GM19238 (cell line): ENCODE measurements at regions not wholly inside any gene's neighbourhood (a gene's known extent, or its start where the extent isn't known, plus 50 kb on each side); places are given as distances from the start of the nearest gene placed in this dataset.
"Not testable (repeated sequence)": the region's sequence is repeated elsewhere in the genome, so short reads cannot be mapped to it uniquely, and the experiment has no call there.

ENCODE experiments used
- DNase-seq: peaks from one replicate; pipeline ENCODE4 v3.0.0; 2011; ENCODE audit warnings: low spot score; ENCODE audit not compliant: insufficient read length

DNA sequence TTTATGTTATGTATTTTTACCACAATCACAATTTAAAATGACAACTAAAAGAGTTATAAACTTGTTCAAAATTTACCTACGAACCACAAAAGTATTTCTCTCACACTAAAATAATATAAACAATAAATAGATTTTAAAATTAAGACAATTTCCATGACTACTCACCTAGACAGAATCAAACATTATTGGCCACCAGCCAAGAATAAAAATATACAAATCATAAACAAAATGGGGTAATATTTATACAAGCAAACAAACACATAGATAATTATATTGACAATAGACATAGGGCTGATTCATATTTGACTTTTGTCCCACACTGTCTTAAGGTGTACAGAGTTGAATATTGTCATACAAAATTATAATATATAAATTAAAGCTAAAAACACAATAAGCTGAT is 119.6 kb upstream of the ZNF92 start:
- DNase-seq: no peak

- no peak for DNase-seq
Observed at GRCh38 chr7:65251851-65252620, 121.6 kb upstream of the ZNF92 start.

DNA sequence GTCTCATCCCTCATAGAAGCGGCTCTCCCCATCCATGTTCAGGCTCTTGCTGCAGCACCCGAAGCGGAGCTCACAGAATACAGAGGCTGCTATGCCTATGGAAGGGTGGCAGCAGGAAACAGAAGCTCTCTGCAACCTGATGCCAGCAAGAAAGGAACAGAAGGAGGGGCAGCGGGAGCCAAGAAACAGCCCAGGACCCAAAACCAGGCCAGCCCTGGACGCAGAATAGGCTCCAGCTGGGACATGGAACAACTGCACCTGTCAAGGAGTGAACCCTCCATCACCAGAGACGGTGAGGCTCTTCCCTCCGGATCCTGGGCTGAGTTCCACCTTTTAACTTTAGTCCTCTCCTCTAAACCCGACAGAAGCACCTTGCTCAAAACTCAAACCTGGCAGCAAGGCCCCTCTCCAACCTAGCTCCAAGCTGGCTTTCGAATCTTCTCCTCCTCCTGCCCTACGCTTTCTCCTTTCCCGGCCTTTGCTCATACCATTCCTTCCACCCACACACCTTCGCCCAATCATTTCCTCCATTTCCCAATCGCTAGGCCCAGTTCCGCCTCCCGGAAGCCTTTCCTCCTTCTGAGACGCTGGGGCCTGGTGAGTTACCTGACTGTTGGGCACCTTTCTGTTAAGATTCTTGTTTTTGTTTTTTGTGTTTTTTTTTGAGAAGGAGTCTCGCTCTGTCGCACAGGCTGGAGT is 122.8 kb upstream of the ZNF92 start:
- no peak for DNase-seq

GRCh38 chr7:65250216-65250615 is 123.4 kb upstream of the ZNF92 start:
- no peak for DNase-seq

DNA sequence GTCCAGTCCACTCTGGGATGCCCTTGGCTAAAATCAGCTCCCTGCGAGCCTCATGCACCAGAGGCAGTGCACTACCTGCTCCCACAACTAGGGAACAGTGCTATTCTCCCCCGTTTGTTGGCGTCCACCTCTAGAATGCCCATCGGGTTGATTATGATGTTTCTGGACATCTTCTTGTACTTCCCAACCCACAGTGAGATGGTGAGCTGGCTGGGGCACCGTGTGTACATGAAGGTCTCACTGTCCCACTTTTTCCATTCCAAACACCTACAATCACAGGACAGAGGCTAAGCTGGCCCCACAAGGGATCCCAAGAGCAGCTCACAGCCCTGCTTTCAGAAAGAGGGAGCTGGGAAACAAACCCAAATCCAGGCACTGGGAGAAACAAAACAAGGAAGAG is 126.2 kb upstream of the ZNF92 start:
- no peak for DNase-seq

DNA sequence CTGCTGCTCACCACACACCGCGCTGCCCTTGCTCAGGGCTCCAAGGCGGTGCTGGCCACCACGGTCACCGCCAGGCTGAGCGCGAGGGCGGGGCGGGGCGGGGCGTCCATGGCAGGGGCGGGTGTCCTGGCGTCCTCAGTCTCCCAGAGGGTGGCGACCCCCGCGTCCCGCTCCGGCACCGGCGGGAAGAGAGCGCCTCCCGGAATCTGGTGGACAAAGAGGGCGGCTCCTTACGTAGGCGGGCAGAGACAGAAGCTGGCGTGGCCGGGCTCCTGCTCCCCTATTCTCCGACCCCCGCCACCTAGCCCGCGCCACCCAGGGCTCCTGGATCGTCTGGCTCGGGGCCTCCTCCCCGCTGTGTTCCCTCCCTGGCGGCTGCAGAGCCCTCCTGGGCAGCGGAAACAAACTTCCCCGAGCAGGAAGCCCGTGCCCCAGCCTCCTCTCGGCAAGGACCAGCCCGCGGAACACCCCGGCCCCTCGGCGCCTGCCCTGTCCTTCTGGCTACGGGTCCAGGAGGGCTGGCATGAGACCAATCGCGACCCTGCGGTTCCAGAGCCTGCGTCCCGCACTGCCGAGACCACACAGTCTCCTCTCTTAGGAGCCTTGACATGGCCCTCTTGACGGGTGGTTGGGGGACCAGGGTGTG is 133.8 kb upstream of the ZNF92 start:
- DNase-seq: no peak

DNA sequence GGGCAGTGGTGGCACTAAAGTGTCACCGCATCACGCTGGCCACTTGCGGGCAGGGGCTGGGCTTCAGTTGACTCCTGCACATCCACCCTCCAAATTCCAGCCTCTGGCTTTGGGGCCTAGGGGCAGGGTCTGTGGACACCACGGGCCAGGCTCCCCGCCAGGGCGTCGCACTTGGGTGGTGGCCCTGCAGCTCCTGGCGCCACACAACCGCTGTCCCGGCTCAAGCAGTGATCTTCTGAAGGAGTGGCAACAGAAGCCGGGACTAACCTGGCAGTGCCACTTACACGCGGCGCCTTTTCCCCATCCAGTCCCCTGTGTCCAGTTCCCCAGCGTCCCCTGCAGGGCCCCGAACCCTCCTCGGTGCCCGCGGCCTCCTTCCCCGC is 134.3 kb upstream of the ZNF92 start:
- no peak for DNase-seq

GRCh38 chr7:65238785-65239184 is 134.9 kb upstream of the ZNF92 start:
- no peak for DNase-seq

DNA sequence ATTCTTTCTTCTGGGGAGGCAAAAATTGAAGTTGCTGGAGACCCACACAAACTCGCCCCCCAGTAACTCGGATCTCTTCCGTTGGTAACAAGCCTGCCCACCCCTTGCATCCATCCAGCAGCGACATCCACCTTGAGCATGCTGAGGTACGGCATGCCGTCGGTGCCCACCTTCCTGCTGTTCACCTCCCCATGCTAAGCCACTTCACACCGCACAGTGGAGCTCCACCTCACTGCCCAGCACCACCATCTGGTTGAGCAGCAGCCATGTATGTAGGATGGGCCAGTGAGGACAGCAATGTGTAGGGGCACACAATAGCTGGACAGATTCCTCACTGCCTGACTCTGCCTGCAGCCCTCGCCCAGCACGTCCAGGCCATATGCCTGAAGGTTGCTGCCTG is 138.1 kb upstream of the ZNF92 start:
- no peak for DNase-seq

- DNase-seq: no peak
Observed at GRCh38 chr7:65233409-65234034, 140.1 kb upstream of the ZNF92 start.

DNA sequence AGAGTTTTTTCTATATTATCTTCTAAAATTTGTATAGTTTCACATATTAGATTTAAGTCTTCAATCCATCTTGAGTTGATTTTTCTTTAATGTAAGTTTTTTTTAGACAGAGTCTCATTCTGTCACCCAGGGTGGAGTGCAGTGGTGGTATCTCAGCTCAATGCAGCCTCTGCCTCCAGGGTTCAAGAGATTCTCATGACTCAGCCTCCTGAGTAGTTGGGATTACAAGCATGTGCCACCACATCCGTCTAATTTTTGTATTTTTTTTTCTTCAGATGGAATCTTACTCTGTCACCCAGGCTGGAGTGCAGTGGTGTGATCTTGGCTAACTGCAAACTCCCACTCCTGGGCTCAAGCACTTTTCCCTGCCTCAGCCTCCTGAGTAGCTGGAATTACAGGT is 143.4 kb upstream of the ZNF92 start:
- DNase-seq: no peak

GRCh38 chr7:65225422-65226006 is 148.1 kb upstream of the ZNF92 start:
- DNase-seq: no peak

DNA sequence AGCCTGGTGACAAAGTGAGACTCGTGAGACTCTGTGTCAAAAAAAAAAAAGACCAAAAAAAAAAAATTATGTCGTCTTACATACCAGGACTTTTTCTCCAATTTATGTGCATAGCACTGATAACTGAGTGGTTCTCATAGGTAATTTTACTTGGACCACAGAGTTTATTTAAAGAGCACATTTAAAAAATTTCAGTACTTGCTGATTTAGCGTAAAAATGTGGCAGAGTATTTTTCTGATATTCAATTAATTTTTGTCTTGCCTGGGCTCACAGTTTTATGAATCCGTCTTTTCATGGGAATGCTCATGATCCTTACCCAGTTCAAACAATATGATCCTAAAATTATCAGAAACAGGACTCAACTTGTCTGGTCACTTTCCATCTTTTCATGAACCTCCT is 151.0 kb upstream of the ZNF92 start:
- DNase-seq: no peak

GRCh38 chr7:65221683-65222082 is 152.0 kb upstream of the ZNF92 start:
- DNase-seq: no peak

DNA sequence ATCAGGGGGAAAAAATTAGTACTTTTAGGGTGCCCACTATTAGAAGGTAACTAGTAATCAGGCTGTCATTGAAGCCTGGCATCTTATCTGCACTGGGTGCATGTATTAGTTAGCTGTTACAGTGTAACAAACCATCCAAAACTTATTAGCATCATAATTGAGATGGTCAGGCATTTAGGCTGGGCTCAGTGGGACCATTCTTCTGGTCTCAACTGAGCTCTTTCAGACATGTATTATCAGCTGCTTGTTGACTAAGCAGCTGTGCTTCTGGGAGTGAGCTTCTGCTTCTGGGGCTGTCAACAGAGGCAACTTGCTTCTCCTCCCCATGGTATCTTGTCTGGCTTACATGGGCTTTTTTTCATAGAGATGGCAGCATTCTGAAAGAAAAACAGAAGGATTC is 154.0 kb upstream of the ZNF92 start:
- no peak for DNase-seq

- DNase-seq: peak; percentile 27
Observed at GRCh38 chr7:65216469-65216868, 157.2 kb upstream of the ZNF92 start.

DNA sequence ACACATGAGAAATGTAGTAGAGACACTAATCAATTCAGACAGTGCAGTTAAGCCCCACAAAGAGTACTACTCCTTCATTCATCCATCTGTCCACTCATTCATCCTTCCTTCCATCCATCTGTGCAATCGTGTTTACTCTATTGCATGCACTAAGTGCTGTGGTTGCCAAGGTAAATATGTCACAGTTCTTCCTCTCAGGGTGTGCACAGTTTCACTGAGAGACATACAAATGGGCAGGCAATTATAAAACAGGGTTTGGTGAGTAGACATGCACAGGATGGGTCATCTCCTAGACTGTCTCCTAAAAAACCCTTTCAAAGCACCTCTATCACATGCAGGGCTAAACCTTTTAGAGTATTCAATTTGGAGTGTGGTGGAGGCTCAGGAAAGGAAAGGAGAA is 160.4 kb upstream of the ZNF92 start:
- not testable (repeated sequence) for DNase-seq

- DNase-seq: not testable (repeated sequence)
Observed at GRCh38 chr7:65199221-65199620, 174.4 kb upstream of the ZNF92 start.

GRCh38 chr7:65193334-65194058 is 180.2 kb upstream of the ZNF92 start:
- not testable (repeated sequence) for DNase-seq

DNA sequence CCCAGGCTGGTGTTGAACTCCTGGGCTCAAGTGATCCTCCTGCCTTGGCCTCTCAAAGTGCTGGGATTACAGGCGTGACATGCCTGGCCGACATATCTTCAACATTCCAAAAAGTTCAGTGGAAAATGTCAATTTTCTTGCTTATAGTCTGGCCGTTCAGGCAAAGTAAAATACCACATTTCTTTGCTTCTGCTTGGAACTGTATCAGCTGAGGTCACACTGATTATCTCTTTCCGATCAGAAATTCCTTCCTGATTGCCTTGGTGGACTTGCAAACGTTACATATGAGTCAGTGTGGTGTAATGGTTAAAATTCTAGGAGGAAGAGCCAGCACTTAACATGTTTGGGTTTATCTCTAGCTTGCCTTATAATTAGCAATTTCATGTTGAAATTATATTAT is 170.6 kb upstream of the ERV3-1 start:
- DNase-seq: not testable (repeated sequence)

- DNase-seq: not testable (repeated sequence)
Observed at GRCh38 chr7:65150105-65150504, 143.6 kb upstream of the ERV3-1 start.
